H9 (cell line): ENCODE measurements at regions not wholly inside any gene's neighbourhood (a gene's known extent, or its start where the extent isn't known, plus 50 kb on each side); places are given as distances from the start of the nearest gene placed in this dataset.

ENCODE experiments used
- DNase-seq: peaks from one replicate; pipeline ENCODE4 v3.0.0-alpha.2; 2017
- H2AFZ ChIP-seq: one replicate; pipeline ENCODE4 v1.6.1; 2013; ENCODE audit warnings: mild to moderate bottlenecking, low read length, control low read depth, moderate library complexity
- H2AK5ac ChIP-seq: 2 replicates; pipeline ENCODE4 v1.6.1; 2013; ENCODE audit warnings: low read length, control low read depth, mixed read lengths; ENCODE audit not compliant: insufficient read length
- H2BK120ac ChIP-seq: one replicate; pipeline ENCODE4 v1.6.1; 2013; ENCODE audit warnings: low read depth, mild to moderate bottlenecking, low read length, control low read depth, inconsistent platforms; ENCODE audit not compliant: poor library complexity, severe bottlenecking
- H2BK12ac ChIP-seq: 2 replicates; pipeline ENCODE4 v1.6.1; 2013; ENCODE audit warnings: low read length, control low read depth, mixed read lengths, low read depth; ENCODE audit not compliant: insufficient read length
- H2BK15ac ChIP-seq: 2 replicates; pipeline ENCODE4 v1.6.1; 2013; ENCODE audit warnings: low read depth, low read length, control low read depth
- H2BK20ac ChIP-seq: one replicate; pipeline ENCODE4 v1.6.1; 2013; ENCODE audit warnings: low read depth, mild to moderate bottlenecking, low read length, control low read depth, inconsistent platforms; ENCODE audit not compliant: poor library complexity, severe bottlenecking
- H2BK5ac ChIP-seq: 2 replicates; pipeline ENCODE4 v1.6.1; 2013; ENCODE audit warnings: low read length, control low read depth, mixed read lengths; ENCODE audit not compliant: insufficient read length
- H3K14ac ChIP-seq: 2 replicates; pipeline ENCODE4 v1.6.1; 2013; ENCODE audit warnings: low read length, control low read depth; ENCODE audit not compliant: insufficient read depth
- H3K18ac ChIP-seq: 2 replicates; pipeline ENCODE4 v1.6.1; 2013; ENCODE audit warnings: low read depth, mild to moderate bottlenecking, mixed read lengths, low read length, control low read depth; ENCODE audit not compliant: insufficient read length
- H3K23ac ChIP-seq: 2 replicates; pipeline ENCODE4 v1.6.1; 2013; ENCODE audit warnings: low read length, control low read depth, mixed read lengths, low read depth; ENCODE audit not compliant: insufficient read length
- H3K23me2 ChIP-seq: 2 replicates; pipeline ENCODE4 v1.6.1; 2013; ENCODE audit warnings: low read depth, mild to moderate bottlenecking, mixed read lengths, low read length, control low read depth; ENCODE audit not compliant: insufficient read length, poor library complexity, severe bottlenecking
- H3K27ac ChIP-seq: 2 replicates; pipeline ENCODE4 v1.5.1; 2013; ENCODE audit warnings: low read length, control low read depth, mixed read lengths, low read depth; ENCODE audit not compliant: insufficient read length
- H3K27me3 ChIP-seq: 2 replicates; pipeline ENCODE4 v1.6.1; 2013; ENCODE audit warnings: low read length, control low read depth, inconsistent platforms; ENCODE audit not compliant: insufficient read depth
- H3K4ac ChIP-seq: 2 replicates; pipeline ENCODE4 v1.6.1; 2013; ENCODE audit warnings: low read depth, mild to moderate bottlenecking, control low read depth, inconsistent platforms, low read length, moderate library complexity
- H3K4me1 ChIP-seq: 2 replicates; pipeline ENCODE4 v1.6.1; 2013; ENCODE audit warnings: low read length, control low read depth, inconsistent platforms; ENCODE audit not compliant: insufficient read depth
- H3K4me2 ChIP-seq: 2 replicates; pipeline ENCODE4 v1.6.1; 2013; ENCODE audit warnings: low read length, control low read depth, mixed read lengths; ENCODE audit not compliant: insufficient read length, insufficient read depth
- H3K56ac ChIP-seq: 2 replicates; pipeline ENCODE4 v1.6.1; 2013; ENCODE audit warnings: low read depth, mild to moderate bottlenecking, mixed read lengths, low read length, control low read depth; ENCODE audit not compliant: insufficient read length
- H3K79me1 ChIP-seq: 2 replicates; pipeline ENCODE4 v1.6.1; 2013; ENCODE audit warnings: low read depth, mild to moderate bottlenecking, moderate library complexity, low read length, control low read depth, inconsistent platforms; ENCODE audit not compliant: insufficient read depth, poor library complexity, severe bottlenecking
- H3K79me2 ChIP-seq: 2 replicates; pipeline ENCODE4 v1.6.1; 2013; ENCODE audit warnings: low read length, control low read depth, inconsistent platforms; ENCODE audit not compliant: insufficient read depth
- H3K9ac ChIP-seq: 2 replicates; pipeline ENCODE4 v1.6.1; 2013; ENCODE audit warnings: low read length, control low read depth, mixed read lengths; ENCODE audit not compliant: insufficient read length; ENCODE audit errors: extremely low read depth
- H3K9me3 ChIP-seq: one replicate; pipeline ENCODE4 v1.6.1; 2013; ENCODE audit warnings: low read depth, low read length, inconsistent platforms; ENCODE audit not compliant: control insufficient read depth
- H3T11ph ChIP-seq: one replicate; pipeline ENCODE4 v1.6.1; 2013; ENCODE audit warnings: mild to moderate bottlenecking, low read length, control low read depth, inconsistent platforms
- H4K20me1 ChIP-seq: one replicate; pipeline ENCODE4 v1.6.1; 2013; ENCODE audit not compliant: control insufficient read depth, insufficient read length, insufficient read depth
- H4K5ac ChIP-seq: 2 replicates; pipeline ENCODE4 v1.6.1; 2013; ENCODE audit warnings: low read depth, mild to moderate bottlenecking, mixed read lengths, low read length, control low read depth; ENCODE audit not compliant: insufficient read length
- H4K8ac ChIP-seq: replicated peaks from 2 replicates; pipeline ENCODE4 v1.6.1; 2013; ENCODE audit warnings: low read length, control low read depth, mixed read lengths, low read depth; ENCODE audit not compliant: insufficient read length
- H4K91ac ChIP-seq: 2 replicates; pipeline ENCODE4 v1.6.1; 2013; ENCODE audit warnings: low read depth, mild to moderate bottlenecking, moderate library complexity, mixed read lengths, low read length, control low read depth; ENCODE audit not compliant: insufficient read length
- H3K27ac Mint-ChIP-seq, 3 experiments: 2 replicates in 2 of 3; 3 replicates in 1 of 3; pipeline ENCODE4 v1.8.0; 2020 to 2021; ENCODE audit warnings: mixed read lengths in 3 of 3, mild to moderate bottlenecking in 1 of 3, moderate library complexity in 1 of 3
- H3K27me3 Mint-ChIP-seq: 2 replicates; pipeline ENCODE4 v1.8.0; 2021; ENCODE audit warnings: low read depth, mild to moderate bottlenecking, moderate library complexity, mixed read lengths
- H3K36me3 Mint-ChIP-seq, 3 experiments: 2 replicates in 2 of 3; 3 replicates in 1 of 3; pipeline ENCODE4 v1.8.0; 2020 to 2021; ENCODE audit warnings: low read depth in 3 of 3, mixed read lengths in 3 of 3; ENCODE audit not compliant: insufficient read depth in 1 of 3
- H3K4me1 Mint-ChIP-seq, 2 experiments: 2 replicates each; pipeline ENCODE4 v1.8.0; 2020; ENCODE audit warnings: mixed read lengths in 2 of 2
- H3K4me3 Mint-ChIP-seq, 2 experiments: 2 replicates in 1 of 2; 3 replicates in 1 of 2; pipeline ENCODE4 v1.8.0; 2020 to 2021; ENCODE audit warnings: mild to moderate bottlenecking in 2 of 2, mixed read lengths in 2 of 2, moderate library complexity in 1 of 2
- H3K9me3 Mint-ChIP-seq, 2 experiments: 2 replicates in 1 of 2; 3 replicates in 1 of 2; pipeline ENCODE4 v1.8.0; 2020; ENCODE audit warnings: mild to moderate bottlenecking in 2 of 2, mixed read lengths in 2 of 2, moderate library complexity in 1 of 2
- WGBS: extraction: QIAGEN DNeasy Blood & Tissue Kit; methylation state at CpG from one replicate; pipeline ENCODE4 v1.1.7; 2013; ENCODE audit warnings: missing lambda C conversion rate, low lambda C conversion rate, mixed read lengths; ENCODE audit not compliant: insufficient read length; ENCODE audit errors: extremely low coverage; 5-methylcytosine and 5-hydroxymethylcytosine counted together
- TF ChIP-seq, protein P1 (sequence below): fragments of 200-600 bp; sonication (generic); conservative IDR thresholded peaks from 3 replicates; pipeline ENCODE4 v1.8.0; 2021; ENCODE audit warnings: antibody characterized with exemption, mild to moderate bottlenecking

DNA sequence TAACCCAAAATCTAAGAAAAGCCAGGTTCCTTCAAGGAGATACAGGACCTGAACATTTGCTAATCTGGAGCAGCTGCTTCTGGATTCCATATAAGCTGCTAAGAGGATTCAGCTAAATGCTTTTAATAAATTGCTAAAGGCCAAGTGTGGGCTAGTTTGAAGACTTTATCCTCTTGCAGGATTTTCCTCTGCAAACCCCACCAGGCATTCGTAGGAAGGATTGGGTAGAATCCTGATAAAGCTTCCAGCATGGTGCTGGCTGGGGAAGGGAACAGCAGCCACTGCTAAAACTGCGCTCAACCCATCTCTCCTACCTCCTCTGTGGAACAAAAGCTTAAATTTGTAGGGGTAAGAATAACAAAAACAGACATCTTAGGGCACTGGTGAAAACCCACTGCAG, 61.3 kb upstream of the TAB3 start:
- no CpG with 5 or more reads among the region's 2 CpGs for WGBS
- Histone ChIP-seq H4K5ac (no peak overlapping the region), H4K8ac (no peak overlapping the region), H3K4ac (no peak overlapping the region), H2AK5ac (no peak overlapping the region), H3K14ac (no peak overlapping the region), H3K27me3 (no peaks in the 10 kb centered on the region), H2BK5ac (no peak overlapping the region), H3T11ph (no peak overlapping the region), H3K56ac (no peak overlapping the region), H3K9ac (no peak overlapping the region), H3K27ac (no peak overlapping the region), H3K79me2 (no peaks in the 10 kb centered on the region), H2BK20ac (no peak overlapping the region), H2AFZ (no peak overlapping the region), H2BK12ac (no peak overlapping the region), H3K18ac (no peak overlapping the region), H3K9me3 (no peaks in the 10 kb centered on the region), H3K4me1 (no peaks in the 10 kb centered on the region), H3K23ac (no peak overlapping the region), H3K79me1 (no peaks in the 10 kb centered on the region), H2BK120ac (no peak overlapping the region), H4K20me1 (no peaks in the 10 kb centered on the region), H3K4me2 (no peak overlapping the region), H4K91ac (no peak overlapping the region), H3K23me2 (no peaks in the 10 kb centered on the region), H2BK15ac (no peak overlapping the region)
- Mint-ChIP-seq H3K4me3 (no peak overlapping the region), H3K36me3 (peaks cover 0 to 6% (median 0%) of the 10 kb centered on the region in 3 experiments; a peak in 3 of 7 replicates), H3K27me3 (no peaks in the 10 kb centered on the region; the same call in 1 of the 2 replicates), H3K4me1 (no peaks in the 10 kb centered on the region), H3K27ac (no peak overlapping the region), H3K9me3 (peaks cover 53 to 58% of the 10 kb centered on the region in 2 experiments)
- TF ChIP-seq, protein P1, sequence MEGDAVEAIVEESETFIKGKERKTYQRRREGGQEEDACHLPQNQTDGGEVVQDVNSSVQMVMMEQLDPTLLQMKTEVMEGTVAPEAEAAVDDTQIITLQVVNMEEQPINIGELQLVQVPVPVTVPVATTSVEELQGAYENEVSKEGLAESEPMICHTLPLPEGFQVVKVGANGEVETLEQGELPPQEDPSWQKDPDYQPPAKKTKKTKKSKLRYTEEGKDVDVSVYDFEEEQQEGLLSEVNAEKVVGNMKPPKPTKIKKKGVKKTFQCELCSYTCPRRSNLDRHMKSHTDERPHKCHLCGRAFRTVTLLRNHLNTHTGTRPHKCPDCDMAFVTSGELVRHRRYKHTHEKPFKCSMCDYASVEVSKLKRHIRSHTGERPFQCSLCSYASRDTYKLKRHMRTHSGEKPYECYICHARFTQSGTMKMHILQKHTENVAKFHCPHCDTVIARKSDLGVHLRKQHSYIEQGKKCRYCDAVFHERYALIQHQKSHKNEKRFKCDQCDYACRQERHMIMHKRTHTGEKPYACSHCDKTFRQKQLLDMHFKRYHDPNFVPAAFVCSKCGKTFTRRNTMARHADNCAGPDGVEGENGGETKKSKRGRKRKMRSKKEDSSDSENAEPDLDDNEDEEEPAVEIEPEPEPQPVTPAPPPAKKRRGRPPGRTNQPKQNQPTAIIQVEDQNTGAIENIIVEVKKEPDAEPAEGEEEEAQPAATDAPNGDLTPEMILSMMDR = no peak
- DNase-seq = no peak
